ENCODE measurements at regions not wholly inside any gene's neighbourhood (a gene's known extent, or its start where the extent isn't known, plus 50 kb on each side); places are given as distances from the start of the nearest gene placed in this dataset.

DNA sequence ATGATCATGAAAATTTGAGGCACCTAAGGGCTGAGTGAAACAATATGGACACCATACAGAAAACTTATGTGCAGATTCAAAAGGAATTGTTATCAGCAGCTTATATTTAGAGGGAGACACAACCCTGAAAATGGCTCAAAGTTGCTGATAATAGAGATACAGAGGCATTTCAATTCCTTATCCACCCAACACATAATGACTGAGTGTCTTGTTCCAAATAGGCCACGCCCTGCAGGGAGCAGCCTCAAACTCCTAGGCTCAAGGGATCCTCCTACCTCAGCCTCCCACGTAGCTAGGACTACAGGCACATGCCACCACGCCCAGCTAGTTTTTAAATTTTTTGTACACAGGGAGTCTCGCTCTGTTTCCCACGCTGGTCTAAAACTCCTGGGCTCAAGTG, 79.0 kb downstream of the LBH start:
- dilution Hi-C loops (cut with MboI; ENCODE audit: extremely low pct_ligation_motif_present, low sequenced_read_pairs) = no loop called here
- FAIRE-seq = no peak
- TF ChIP-seq, protein P1, sequence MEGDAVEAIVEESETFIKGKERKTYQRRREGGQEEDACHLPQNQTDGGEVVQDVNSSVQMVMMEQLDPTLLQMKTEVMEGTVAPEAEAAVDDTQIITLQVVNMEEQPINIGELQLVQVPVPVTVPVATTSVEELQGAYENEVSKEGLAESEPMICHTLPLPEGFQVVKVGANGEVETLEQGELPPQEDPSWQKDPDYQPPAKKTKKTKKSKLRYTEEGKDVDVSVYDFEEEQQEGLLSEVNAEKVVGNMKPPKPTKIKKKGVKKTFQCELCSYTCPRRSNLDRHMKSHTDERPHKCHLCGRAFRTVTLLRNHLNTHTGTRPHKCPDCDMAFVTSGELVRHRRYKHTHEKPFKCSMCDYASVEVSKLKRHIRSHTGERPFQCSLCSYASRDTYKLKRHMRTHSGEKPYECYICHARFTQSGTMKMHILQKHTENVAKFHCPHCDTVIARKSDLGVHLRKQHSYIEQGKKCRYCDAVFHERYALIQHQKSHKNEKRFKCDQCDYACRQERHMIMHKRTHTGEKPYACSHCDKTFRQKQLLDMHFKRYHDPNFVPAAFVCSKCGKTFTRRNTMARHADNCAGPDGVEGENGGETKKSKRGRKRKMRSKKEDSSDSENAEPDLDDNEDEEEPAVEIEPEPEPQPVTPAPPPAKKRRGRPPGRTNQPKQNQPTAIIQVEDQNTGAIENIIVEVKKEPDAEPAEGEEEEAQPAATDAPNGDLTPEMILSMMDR (optimal IDR thresholded peaks at IDR 0.05 in 1 of 3, IDR thresholded peaks at IDR 0.05 in 1 of 3, conservative IDR thresholded peaks at IDR 0.05 in 1 of 3; ENCODE audit: extremely low read depth in 1 of 3, insufficient read depth in 2 of 3, low read length in 3 of 3) = no peak
- no peak for TF ChIP-seq EZH2 (IDR thresholded peaks at IDR 0.05; ENCODE audit: low read length)

DNA sequence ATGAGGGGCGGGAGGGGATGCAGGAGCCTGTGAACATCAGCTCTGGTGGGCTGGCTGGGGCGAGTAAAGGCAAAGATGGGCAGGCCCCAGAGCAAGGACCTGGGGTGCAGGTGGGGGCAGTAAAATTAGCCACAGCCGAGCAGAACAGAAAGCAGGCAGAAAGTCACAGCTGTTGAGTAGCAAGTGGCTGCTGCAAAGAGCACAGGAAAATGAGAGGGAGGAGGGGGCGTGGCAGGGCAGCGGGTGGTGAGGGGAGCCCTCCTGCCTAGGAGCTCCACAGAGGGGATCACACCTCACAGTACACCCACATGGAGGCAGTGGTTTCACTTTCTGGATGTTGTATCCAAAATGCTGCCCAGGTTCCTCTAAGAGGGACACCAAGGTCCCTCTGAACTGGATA, 79.6 kb downstream of the LBH start:
- no peaks in the 10 kb centered on the region for H3K79me2 ChIP-seq (ENCODE audit: control insufficient read depth, insufficient read depth, low read length)
- no peak overlapping the region for H3K27ac ChIP-seq (ENCODE audit: control insufficient read depth, insufficient read depth, low read length)
- H4K20me1 ChIP-seq (ENCODE audit: control insufficient read depth, extremely low read depth, insufficient read depth, low read length) = no peaks in the 10 kb centered on the region
- DNase-seq (ENCODE audit: low read depth, low spot score) (no peak), FAIRE-seq (no peak)
- no peak overlapping the region for H2AFZ ChIP-seq (ENCODE audit: control insufficient read depth, low read length)
- no peaks in the 10 kb centered on the region for H3K9me3 ChIP-seq (ENCODE audit: control insufficient read depth, low read depth, low read length)
- no peak overlapping the region for H3K4me2 ChIP-seq (ENCODE audit: control insufficient read depth, extremely low read depth, insufficient read depth, low read depth, low read length)
- TF ChIP-seq, protein P1 (optimal IDR thresholded peaks at IDR 0.05 in 1 of 3, IDR thresholded peaks at IDR 0.05 in 1 of 3, conservative IDR thresholded peaks at IDR 0.05 in 1 of 3; ENCODE audit: extremely low read depth in 1 of 3, insufficient read depth in 2 of 3, low read length in 3 of 3) = no peak
- no peak for TF ChIP-seq EZH2 (IDR thresholded peaks at IDR 0.05; ENCODE audit: low read length)
- H3K9me1 ChIP-seq (ENCODE audit: control insufficient read depth, extremely low read depth, insufficient read depth, low read length) = no peaks in the 10 kb centered on the region
- no peak overlapping the region for H3K9ac ChIP-seq (ENCODE audit: control insufficient read depth, extremely low read depth, insufficient read depth, low read length)
- no peaks in the 10 kb centered on the region for H3K4me1 ChIP-seq (ENCODE audit: control insufficient read depth, extremely low read depth, insufficient read depth, low read length)
- no peaks in the 10 kb centered on the region for H3K27me3 ChIP-seq (ENCODE audit: control insufficient read depth, extremely low read depth, insufficient read depth, low read length)
- dilution Hi-C loops (cut with MboI; ENCODE audit: extremely low pct_ligation_motif_present, low sequenced_read_pairs) = no loop called here
- H3K4me3 ChIP-seq (ENCODE audit: control insufficient read depth in 2 of 3, extremely low read depth in 1 of 3, insufficient read depth in 2 of 3, low read depth in 1 of 3, low read length in 3 of 3) = no peak overlapping the region
- H3K36me3 ChIP-seq (ENCODE audit: control insufficient read depth in 2 of 2, extremely low read depth in 1 of 2, insufficient read depth in 2 of 2, low read length in 2 of 2) = no peaks in the 10 kb centered on the region

More for the DNA sequence above, 79.0 kb downstream of the LBH start:
- no peak overlapping the region for H3K9ac ChIP-seq (ENCODE audit: control insufficient read depth, extremely low read depth, insufficient read depth, low read length)
- no peak overlapping the region for H2AFZ ChIP-seq (ENCODE audit: control insufficient read depth, low read length)
- no peaks in the 10 kb centered on the region for H3K9me1 ChIP-seq (ENCODE audit: control insufficient read depth, extremely low read depth, insufficient read depth, low read length)
- H3K36me3 ChIP-seq (ENCODE audit: control insufficient read depth in 2 of 2, extremely low read depth in 1 of 2, insufficient read depth in 2 of 2, low read length in 2 of 2) = no peaks in the 10 kb centered on the region
- H3K27me3 ChIP-seq (ENCODE audit: control insufficient read depth, extremely low read depth, insufficient read depth, low read length) = no peaks in the 10 kb centered on the region
- no peak overlapping the region for H3K4me3 ChIP-seq (ENCODE audit: control insufficient read depth in 2 of 3, extremely low read depth in 1 of 3, insufficient read depth in 2 of 3, low read depth in 1 of 3, low read length in 3 of 3)
- H3K27ac ChIP-seq (ENCODE audit: control insufficient read depth, insufficient read depth, low read length) = no peak overlapping the region
- H4K20me1 ChIP-seq (ENCODE audit: control insufficient read depth, extremely low read depth, insufficient read depth, low read length) = no peaks in the 10 kb centered on the region
- no peaks in the 10 kb centered on the region for H3K9me3 ChIP-seq (ENCODE audit: control insufficient read depth, low read depth, low read length)
- DNase-seq (ENCODE audit: low read depth, low spot score) = no peak
- no peak overlapping the region for H3K4me2 ChIP-seq (ENCODE audit: control insufficient read depth, extremely low read depth, insufficient read depth, low read depth, low read length)
- no peaks in the 10 kb centered on the region for H3K4me1 ChIP-seq (ENCODE audit: control insufficient read depth, extremely low read depth, insufficient read depth, low read length)
- no peaks in the 10 kb centered on the region for H3K79me2 ChIP-seq (ENCODE audit: control insufficient read depth, insufficient read depth, low read length)

All from keratinocyte (primary cell).